ENCODE measurements at regions not wholly inside any gene's neighbourhood (a gene's known extent, or its start where the extent isn't known, plus 50 kb on each side); places are given as distances from the start of the nearest gene placed in this dataset.

DNA sequence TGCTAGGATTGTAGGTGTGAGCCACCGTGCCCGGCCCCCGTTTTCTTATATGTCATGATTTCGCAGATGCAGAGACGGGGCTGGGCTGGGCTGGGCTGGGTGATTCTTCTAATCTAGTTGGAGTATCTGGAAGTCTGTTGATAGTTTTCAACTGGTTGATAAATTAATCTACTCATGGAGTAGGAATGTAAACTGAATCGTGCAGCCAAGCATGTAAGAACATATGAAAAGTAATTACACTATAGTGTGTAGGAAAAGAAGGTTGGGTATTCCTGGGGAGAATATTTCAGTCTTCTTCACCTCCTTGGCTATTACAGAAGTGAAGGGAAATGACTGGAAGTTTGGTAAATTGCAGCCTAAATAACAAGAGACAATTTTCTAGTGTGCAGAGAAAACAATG lies 82.6 kb upstream of the MAGI1 start:
- no peaks in the 10 kb centered on the region for H3K9me3 ChIP-seq
- H3K4me3 ChIP-seq: no peak overlapping the region
- no peak for DNase-seq (ENCODE audit: low spot score)
- no peaks in the 10 kb centered on the region for H3K36me3 ChIP-seq
- peaks cover 0 to 3% of the 10 kb centered on the region in 2 donors for H3K4me1 ChIP-seq
- H3K27ac ChIP-seq: no peak overlapping the region
- TF ChIP-seq, protein P1, sequence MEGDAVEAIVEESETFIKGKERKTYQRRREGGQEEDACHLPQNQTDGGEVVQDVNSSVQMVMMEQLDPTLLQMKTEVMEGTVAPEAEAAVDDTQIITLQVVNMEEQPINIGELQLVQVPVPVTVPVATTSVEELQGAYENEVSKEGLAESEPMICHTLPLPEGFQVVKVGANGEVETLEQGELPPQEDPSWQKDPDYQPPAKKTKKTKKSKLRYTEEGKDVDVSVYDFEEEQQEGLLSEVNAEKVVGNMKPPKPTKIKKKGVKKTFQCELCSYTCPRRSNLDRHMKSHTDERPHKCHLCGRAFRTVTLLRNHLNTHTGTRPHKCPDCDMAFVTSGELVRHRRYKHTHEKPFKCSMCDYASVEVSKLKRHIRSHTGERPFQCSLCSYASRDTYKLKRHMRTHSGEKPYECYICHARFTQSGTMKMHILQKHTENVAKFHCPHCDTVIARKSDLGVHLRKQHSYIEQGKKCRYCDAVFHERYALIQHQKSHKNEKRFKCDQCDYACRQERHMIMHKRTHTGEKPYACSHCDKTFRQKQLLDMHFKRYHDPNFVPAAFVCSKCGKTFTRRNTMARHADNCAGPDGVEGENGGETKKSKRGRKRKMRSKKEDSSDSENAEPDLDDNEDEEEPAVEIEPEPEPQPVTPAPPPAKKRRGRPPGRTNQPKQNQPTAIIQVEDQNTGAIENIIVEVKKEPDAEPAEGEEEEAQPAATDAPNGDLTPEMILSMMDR (IDR thresholded peaks at IDR 0.05): no peak
- H3K27me3 ChIP-seq: no peaks in the 10 kb centered on the region

DNA sequence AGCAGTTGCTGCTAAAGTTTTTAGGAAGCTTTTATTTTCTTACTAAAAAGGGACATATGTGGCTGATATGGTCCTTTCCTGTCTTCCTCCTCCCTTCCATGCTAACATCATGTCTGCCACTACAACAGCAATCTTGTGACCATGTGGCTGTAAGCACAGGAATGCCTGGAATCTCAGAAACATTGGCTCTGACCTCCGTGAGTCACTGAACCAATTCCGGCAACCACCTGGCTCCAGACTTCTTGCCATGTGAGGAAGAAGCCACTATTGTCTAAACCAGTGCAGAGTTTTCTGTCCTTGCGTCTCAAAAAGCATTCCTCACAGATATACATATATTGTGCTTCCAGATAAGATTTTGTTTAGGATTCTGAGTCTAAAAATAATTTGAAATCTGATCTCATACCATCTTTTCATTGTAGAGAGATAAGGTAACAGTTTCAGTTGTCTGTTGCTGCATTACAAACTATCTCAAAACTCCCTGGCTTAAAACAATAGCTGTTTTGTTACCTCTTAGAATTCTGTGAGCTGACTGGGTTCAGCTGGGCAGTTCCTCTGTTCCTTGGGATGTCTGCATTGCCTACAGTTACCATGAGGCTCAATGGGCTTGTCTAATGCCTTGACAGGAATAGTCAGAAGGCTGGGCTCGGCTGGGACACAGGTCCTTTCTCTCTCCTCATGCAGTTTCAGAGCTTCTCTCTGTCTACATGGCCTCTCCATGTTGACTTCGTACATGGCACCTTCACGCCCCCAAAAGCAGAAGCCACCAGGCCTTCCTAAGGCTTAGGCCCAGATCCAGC lies 77.3 kb upstream of the MAGI1 start:
- peak; percentile 77 for DNase-seq (ENCODE audit: low spot score)
- no peaks in the 10 kb centered on the region for H3K36me3 ChIP-seq
- no peaks in the 10 kb centered on the region for H3K27me3 ChIP-seq
- peak overlapping the region; percentile 52 to 68 for H3K27ac ChIP-seq
- peaks cover 0 to 13% of the 10 kb centered on the region in 2 donors for H3K4me1 ChIP-seq
- no peak overlapping the region for H3K4me3 ChIP-seq
- H3K9me3 ChIP-seq: no peaks in the 10 kb centered on the region
- TF ChIP-seq, protein P1 (IDR thresholded peaks at IDR 0.05): no peak

DNA sequence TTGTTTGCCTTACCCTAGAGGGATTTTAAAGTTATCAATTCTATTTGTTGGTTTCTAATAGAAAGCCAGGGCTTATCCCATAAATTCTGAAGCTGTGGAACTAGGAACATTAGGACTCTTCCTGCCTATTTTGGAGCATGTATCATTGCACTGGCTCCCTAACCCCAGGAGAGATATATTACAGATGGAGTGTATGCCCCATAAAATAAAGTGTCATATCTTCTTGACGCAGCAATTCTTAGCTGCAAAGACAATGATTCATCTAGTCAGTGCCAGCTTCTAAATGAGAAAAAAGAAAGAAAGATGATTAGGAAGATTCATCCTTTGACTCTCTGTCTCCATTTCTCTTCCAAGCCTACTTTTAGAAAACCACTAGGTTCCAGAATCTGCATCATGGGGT lies 74.8 kb upstream of the MAGI1 start:
- no peaks in the 10 kb centered on the region for H3K27me3 ChIP-seq
- no peaks in the 10 kb centered on the region for H3K36me3 ChIP-seq
- peaks cover 0 to 13% of the 10 kb centered on the region in 2 donors for H3K4me1 ChIP-seq
- H3K4me3 ChIP-seq: no peak overlapping the region
- DNase-seq (ENCODE audit: low spot score): no peak
- no peak overlapping the region for H3K27ac ChIP-seq
- no peaks in the 10 kb centered on the region for H3K9me3 ChIP-seq
- TF ChIP-seq, protein P1 (IDR thresholded peaks at IDR 0.05): no peak

DNA sequence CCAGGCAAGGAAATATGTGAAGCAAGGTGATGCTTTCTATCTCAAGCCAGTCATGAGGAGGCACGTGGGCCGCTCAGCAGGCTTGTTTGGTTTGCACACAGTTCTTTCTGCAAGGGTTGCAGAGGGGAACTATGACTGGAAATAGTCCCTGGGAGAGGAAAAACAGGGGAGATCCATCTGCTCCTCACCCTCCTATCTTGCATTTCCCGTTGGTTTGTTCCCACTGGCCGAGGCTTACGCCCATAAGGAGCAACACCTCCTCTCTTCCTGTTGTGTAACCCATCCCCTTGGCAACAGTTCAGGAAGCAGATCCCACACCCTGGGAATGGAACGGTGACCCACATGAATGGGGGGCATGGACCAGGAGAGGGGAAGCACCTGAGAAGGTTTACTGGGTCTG lies 72.1 kb upstream of the MAGI1 start:
- H3K27ac ChIP-seq: no peak overlapping the region
- peaks cover 0 to 5% of the 10 kb centered on the region in 2 donors for H3K4me1 ChIP-seq
- no peaks in the 10 kb centered on the region for H3K27me3 ChIP-seq
- no peaks in the 10 kb centered on the region for H3K9me3 ChIP-seq
- H3K36me3 ChIP-seq: no peaks in the 10 kb centered on the region
- H3K4me3 ChIP-seq: no peak overlapping the region
- DNase-seq (ENCODE audit: low spot score): no peak
- TF ChIP-seq, protein P1 (IDR thresholded peaks at IDR 0.05): no peak

DNA sequence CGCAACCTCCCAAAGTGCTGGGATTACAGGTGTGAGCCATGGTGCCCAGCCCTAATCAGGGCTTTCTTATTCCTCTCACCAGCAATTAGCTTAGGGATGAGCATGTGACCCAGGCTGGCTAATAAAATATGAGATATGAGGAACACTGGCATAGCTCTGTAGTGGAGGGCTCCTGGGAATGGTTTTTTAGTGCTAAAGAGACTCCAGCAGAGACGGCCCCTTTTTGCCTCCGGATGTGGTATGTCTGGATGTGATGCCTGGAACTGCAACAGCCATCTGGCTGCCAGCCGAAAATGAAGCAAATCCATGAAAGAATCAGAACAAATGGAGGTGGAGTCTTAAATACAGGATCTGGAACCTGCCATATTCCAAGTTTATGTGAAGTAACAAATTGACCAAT lies 69.1 kb upstream of the MAGI1 start:
- Histone ChIP-seq H3K36me3 (no peaks in the 10 kb centered on the region), H3K9me3 (no peaks in the 10 kb centered on the region), H3K27me3 (no peaks in the 10 kb centered on the region), H3K27ac (no peak overlapping the region), H3K4me1 (no peaks in the 10 kb centered on the region), H3K4me3 (no peak overlapping the region)
- TF ChIP-seq, protein P1 (IDR thresholded peaks at IDR 0.05): no peak
- DNase-seq (ENCODE audit: low spot score): no peak

DNA sequence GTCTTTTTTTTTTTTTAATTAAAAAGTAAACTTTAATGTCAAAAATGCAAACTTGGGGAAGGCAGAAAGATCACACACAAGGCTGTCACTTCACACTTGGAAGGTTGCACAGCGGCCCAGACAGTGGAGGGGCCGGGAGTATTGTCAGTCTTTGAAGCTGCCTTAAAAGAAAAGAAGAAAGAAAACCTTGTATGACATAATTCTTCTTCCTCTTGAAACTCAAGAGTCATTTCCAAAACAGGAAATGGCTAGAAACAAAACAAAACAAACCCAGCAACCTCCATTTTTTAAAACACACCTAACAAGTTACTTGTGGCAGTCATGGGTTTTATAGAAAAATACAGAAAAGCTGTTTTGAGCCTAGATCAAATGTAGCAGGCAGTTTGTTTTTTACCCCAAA lies 68.1 kb upstream of the MAGI1 start:
- Histone ChIP-seq H3K27me3 (no peaks in the 10 kb centered on the region), H3K4me3 (no peak overlapping the region), H3K4me1 (no peaks in the 10 kb centered on the region), H3K9me3 (no peaks in the 10 kb centered on the region), H3K27ac (no peak overlapping the region), H3K36me3 (no peaks in the 10 kb centered on the region)
- TF ChIP-seq, protein P1 (IDR thresholded peaks at IDR 0.05): no peak
- DNase-seq (ENCODE audit: low spot score): no peak

All from right atrium auricular region (tissue), 2 donors.